Neutrophil (primary cell): ENCODE measurements at regions not wholly inside any gene's neighbourhood (a gene's known extent, or its start where the extent isn't known, plus 50 kb on each side); places are given as distances from the start of the nearest gene placed in this dataset.

Experiments
- H3K27ac ChIP-seq: fragments of 200-600 bp; sonication (generic); 2 replicates; pipeline ENCODE4 v1.5.1; 2016; ENCODE audit warnings: mild to moderate bottlenecking, moderate library complexity
- H3K27me3 ChIP-seq: fragments of 200-600 bp; sonication (generic); 2 replicates; pipeline ENCODE4 v1.6.0; 2016; ENCODE audit warnings: mild to moderate bottlenecking
- H3K36me3 ChIP-seq: fragments of 200-600 bp; sonication (generic); 2 replicates; pipeline ENCODE4 v1.5.1; 2017
- H3K4me1 ChIP-seq, 2 experiments: fragments of 200-600 bp in 1 of 2; sonication (generic) in 1 of 2; 1 replicate in 1 of 2; 2 replicates in 1 of 2; pipeline versions ENCODE4 v1.5.1 to v1.6.1; 2013 to 2016; ENCODE audit warnings: low read depth in 1 of 2, low read length in 1 of 2, mild to moderate bottlenecking in 1 of 2, moderate library complexity in 1 of 2; ENCODE audit not compliant: control insufficient read depth in 1 of 2, insufficient read depth in 1 of 2
- H3K4me3 ChIP-seq, 2 experiments: fragments of 200-600 bp in 1 of 2; sonication (generic) in 1 of 2; 1 replicate in 1 of 2; 2 replicates in 1 of 2; pipeline ENCODE4 v1.5.1; 2013 to 2016; ENCODE audit warnings: low read depth in 1 of 2, low read length in 1 of 2, mild to moderate bottlenecking in 1 of 2, moderate library complexity in 1 of 2
- H3K9me3 ChIP-seq: fragments of 200-600 bp; sonication (generic); 2 replicates; pipeline ENCODE4 v1.5.1; 2016
- TF ChIP-seq, protein P1 (sequence below): fragments of 200-600 bp; sonication (generic); IDR thresholded peaks from 2 replicates; pipeline ENCODE4 v1.5.1; 2016; ENCODE audit warnings: antibody characterized with exemption

DNA sequence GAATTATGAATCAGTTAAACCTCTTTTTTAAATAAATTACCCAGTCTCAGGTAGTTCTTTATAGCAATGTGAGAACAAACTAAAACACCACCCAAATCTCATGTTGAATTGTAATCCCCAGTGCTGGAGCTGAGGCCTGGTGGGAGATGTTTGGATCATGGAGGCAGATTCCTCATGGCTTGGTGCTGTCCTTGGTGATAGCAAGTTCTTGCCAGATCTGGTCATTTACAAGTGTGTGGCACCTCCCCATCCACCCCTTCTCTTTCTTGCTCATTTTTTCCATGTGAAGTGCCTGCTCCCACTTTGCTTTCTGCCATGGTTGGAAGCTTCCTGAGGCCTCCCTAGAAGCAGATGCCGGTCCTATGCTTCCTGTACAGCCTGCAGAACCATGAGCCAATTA lies 102.1 kb upstream of the ANO4 start:
- Histone ChIP-seq H3K4me1 (peaks cover 0 to 5% of the 10 kb centered on the region in 2 experiments), H3K27ac (no peak overlapping the region), H3K27me3 (no peaks in the 10 kb centered on the region), H3K36me3 (no peaks in the 10 kb centered on the region), H3K9me3 (no peaks in the 10 kb centered on the region), H3K4me3 (no peak overlapping the region)
- TF ChIP-seq, protein P1, sequence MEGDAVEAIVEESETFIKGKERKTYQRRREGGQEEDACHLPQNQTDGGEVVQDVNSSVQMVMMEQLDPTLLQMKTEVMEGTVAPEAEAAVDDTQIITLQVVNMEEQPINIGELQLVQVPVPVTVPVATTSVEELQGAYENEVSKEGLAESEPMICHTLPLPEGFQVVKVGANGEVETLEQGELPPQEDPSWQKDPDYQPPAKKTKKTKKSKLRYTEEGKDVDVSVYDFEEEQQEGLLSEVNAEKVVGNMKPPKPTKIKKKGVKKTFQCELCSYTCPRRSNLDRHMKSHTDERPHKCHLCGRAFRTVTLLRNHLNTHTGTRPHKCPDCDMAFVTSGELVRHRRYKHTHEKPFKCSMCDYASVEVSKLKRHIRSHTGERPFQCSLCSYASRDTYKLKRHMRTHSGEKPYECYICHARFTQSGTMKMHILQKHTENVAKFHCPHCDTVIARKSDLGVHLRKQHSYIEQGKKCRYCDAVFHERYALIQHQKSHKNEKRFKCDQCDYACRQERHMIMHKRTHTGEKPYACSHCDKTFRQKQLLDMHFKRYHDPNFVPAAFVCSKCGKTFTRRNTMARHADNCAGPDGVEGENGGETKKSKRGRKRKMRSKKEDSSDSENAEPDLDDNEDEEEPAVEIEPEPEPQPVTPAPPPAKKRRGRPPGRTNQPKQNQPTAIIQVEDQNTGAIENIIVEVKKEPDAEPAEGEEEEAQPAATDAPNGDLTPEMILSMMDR, result no peak

DNA sequence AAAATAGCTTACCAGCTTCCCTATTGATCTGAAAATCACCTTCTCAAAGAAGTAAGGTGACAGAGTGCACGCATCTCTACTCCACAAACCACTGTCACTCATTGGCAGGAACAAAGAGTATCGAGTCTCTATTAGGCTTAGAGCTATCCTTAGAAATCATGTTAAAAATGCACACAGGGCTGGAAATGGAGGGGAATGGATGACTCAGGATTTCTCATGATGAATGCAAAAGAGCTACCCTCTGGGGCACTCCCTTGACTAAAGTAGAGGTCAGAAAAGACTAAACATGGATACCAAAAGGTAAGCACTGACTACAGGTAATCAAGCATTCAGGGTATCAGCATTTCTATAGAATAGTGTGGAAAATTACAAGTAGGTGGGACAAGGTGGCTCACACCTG lies 96.1 kb upstream of the ANO4 start:
- no peaks in the 10 kb centered on the region for H3K27me3 ChIP-seq
- TF ChIP-seq, protein P1, result no peak
- H3K9me3 ChIP-seq, result no peaks in the 10 kb centered on the region
- no peak overlapping the region for H3K27ac ChIP-seq
- H3K36me3 ChIP-seq, result no peaks in the 10 kb centered on the region
- H3K4me1 ChIP-seq, result no peaks in the 10 kb centered on the region
- no peak overlapping the region for H3K4me3 ChIP-seq

DNA sequence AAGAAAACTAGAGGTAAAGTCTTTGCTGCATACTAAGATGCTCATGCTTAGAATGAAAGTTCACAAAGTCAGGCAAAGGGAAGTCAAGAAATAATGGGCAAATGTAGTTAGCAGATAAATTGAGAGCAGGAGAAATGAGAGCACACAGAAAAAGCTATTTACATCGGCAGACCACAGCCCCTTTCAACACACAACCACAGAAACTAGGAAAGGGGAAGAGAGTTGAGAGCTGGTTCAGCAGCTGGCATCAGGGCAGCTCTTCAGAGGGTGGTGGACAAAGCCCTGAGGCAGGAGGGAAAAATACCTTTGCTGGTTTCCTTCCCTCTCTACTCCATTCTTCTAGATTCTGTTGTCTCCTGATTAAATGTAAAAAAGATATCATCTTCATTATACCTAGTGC lies 95.4 kb upstream of the ANO4 start:
- Histone ChIP-seq H3K27ac (no peak overlapping the region), H3K4me3 (no peak overlapping the region), H3K36me3 (no peaks in the 10 kb centered on the region), H3K4me1 (no peaks in the 10 kb centered on the region), H3K9me3 (no peaks in the 10 kb centered on the region), H3K27me3 (no peaks in the 10 kb centered on the region)
- TF ChIP-seq, protein P1, result no peak

DNA sequence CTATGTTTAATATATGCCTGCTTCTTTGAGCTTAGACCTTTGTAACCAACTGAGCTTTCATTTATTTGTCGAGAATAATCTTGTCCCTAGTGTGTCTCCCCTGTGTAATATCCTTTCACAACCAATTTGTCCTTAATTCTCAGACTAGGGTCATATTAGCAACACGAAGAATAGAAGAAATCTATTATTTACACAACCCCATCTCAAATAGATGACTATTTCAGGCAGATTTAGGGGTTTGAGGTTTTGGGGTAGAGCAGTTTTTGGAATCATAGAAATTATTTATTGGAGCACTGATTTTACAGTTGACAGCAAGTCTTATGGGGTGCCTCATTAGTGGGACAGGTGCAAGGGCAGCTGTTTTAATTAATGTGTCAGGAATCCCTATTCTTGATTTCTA lies 91.2 kb upstream of the ANO4 start:
- Histone ChIP-seq H3K4me3 (no peak overlapping the region), H3K4me1 (no peaks in the 10 kb centered on the region), H3K27ac (no peak overlapping the region), H3K27me3 (peaks cover 8% of the 10 kb centered on the region), H3K36me3 (no peaks in the 10 kb centered on the region), H3K9me3 (no peaks in the 10 kb centered on the region)
- TF ChIP-seq, protein P1, result no peak

DNA sequence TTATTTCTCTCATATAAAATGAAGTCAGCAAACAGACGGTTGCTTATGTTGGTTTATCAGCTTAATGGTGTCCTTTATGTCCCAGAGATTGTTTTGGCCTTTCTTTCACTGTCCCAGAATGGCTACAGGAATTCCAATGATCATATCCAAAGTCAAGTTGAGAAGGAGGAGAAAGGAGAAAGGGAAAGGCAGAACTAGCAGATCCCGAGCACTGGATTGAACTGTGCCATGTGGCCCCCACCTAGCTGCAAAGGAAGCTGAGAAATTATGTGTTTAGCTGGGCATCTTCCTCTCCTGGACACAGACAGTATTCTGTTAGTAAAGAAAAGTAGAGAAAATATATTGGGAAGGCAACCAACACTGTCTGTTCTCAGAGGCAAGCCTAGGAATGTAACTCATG lies 90.7 kb upstream of the ANO4 start:
- Histone ChIP-seq H3K27me3 (peaks cover 8% of the 10 kb centered on the region), H3K4me1 (no peaks in the 10 kb centered on the region)

More for the DNA sequence above, 90.7 kb upstream of the ANO4 start:
- no peak overlapping the region for H3K4me3 ChIP-seq
- no peaks in the 10 kb centered on the region for H3K9me3 ChIP-seq
- no peak overlapping the region for H3K27ac ChIP-seq
- H3K36me3 ChIP-seq, result no peaks in the 10 kb centered on the region
- TF ChIP-seq, protein P1, result no peak
